Epithelial cell of esophagus (primary cell): ENCODE measurements at regions not wholly inside any gene's neighbourhood (a gene's known extent, or its start where the extent isn't known, plus 50 kb on each side); places are given as distances from the start of the nearest gene placed in this dataset.
A peak's percentile ranks its signal among the peaks of the same experiment; 100 is the strongest.

Source experiments
- DNase-seq: peaks from one replicate; pipeline ENCODE4 v3.0.0; 2010; ENCODE audit warnings: low read depth
- H3K4me3 ChIP-seq: 2 replicates; pipeline ENCODE4 v1.5.1; 2011; ENCODE audit warnings: mild to moderate bottlenecking, low read length, control low read depth
- CTCF ChIP-seq: IDR thresholded peaks from 2 replicates; pipeline ENCODE4 v1.5.1; 2011; ENCODE audit warnings: low read depth, mild to moderate bottlenecking, low read length, control low read depth, inconsistent platforms; ENCODE audit not compliant: insufficient read depth; ENCODE audit errors: missing control alignments

- no peak for TF ChIP-seq CTCF
- H3K4me3 ChIP-seq = no peak overlapping the region
- DNase-seq = no peak
Observed at GRCh38 chr4:72901553-72901952, 168.0 kb downstream of the COX18 start.

GRCh38 chr4:72900952-72901351, 168.6 kb downstream of the COX18 start:
- no peak overlapping the region for H3K4me3 ChIP-seq
- TF ChIP-seq CTCF = no peak
- DNase-seq = no peak

GRCh38 chr4:72899621-72900020, 169.9 kb downstream of the COX18 start:
- TF ChIP-seq CTCF = no peak
- no peak overlapping the region for H3K4me3 ChIP-seq
- DNase-seq = no peak

GRCh38 chr4:72899214-72899613, 170.3 kb downstream of the COX18 start:
- TF ChIP-seq CTCF = no peak
- no peak overlapping the region for H3K4me3 ChIP-seq
- DNase-seq = no peak

- H3K4me3 ChIP-seq = no peak overlapping the region
- DNase-seq = peak; percentile 56
- no peak for TF ChIP-seq CTCF
Observed at GRCh38 chr4:72896515-72896914, 173.0 kb downstream of the COX18 start.

GRCh38 chr4:72895408-72895807, 174.1 kb downstream of the COX18 start:
- no peak for TF ChIP-seq CTCF
- DNase-seq = peak; percentile 36
- no peak overlapping the region for H3K4me3 ChIP-seq

- no peak for DNase-seq
- H3K4me3 ChIP-seq = no peak overlapping the region
- TF ChIP-seq CTCF = no peak
Observed at GRCh38 chr4:72893354-72894066, 176.0 kb downstream of the COX18 start.
